ENCODE measurements at regions not wholly inside any gene's neighbourhood (a gene's known extent, or its start where the extent isn't known, plus 50 kb on each side); places are given as distances from the start of the nearest gene placed in this dataset.

GRCh38 chr10:117480097-117480496 lies 62.4 kb upstream of the EMX2 start (continued):
- TF ChIP-seq ZNF407 (CRISPR knock-in tag; IDR thresholded peaks at IDR 0.05; ENCODE audit: not compliant biosample characterization), result no peak

GRCh38 chr10:117477961-117478670 lies 64.4 kb upstream of the EMX2 start:
- DNase-seq (ENCODE audit: low spot score), result no peak
- POLR2A ChIA-PET, result no interaction called here
- CTCF ChIA-PET (ENCODE audit: low intra/inter-chr PET ratio, low total read pairs), result interaction anchor here (0.8 kb wide), 1 partner anchor 262 kb away, joined by 3 read pairs; no protein-coding TSS in a partner anchor
- peak; percentile 82 for ATAC-seq
- Histone ChIP-seq H3K27ac (ENCODE audit: extremely low read length, insufficient read depth, low read length) (no peak overlapping the region), H3K36me3 (replicated peaks in 1 of 2; ENCODE audit: control insufficient read depth in 1 of 2, insufficient read depth in 2 of 2, low read length in 2 of 2) (no peaks in the 10 kb centered on the region), H3K79me2 (ENCODE audit: insufficient read depth, low read length) (no peaks in the 10 kb centered on the region), H2AFZ (ENCODE audit: low read length) (no peak overlapping the region), H3K4me2 (ENCODE audit: low read depth, low read length) (no peak overlapping the region), H3K4me3 (replicated peaks in 1 of 3; ENCODE audit: insufficient read depth in 1 of 3, low read depth in 2 of 3, low read length in 3 of 3) (no peak overlapping the region), H3K27me3 (ENCODE audit: control insufficient read depth in 1 of 2, insufficient read depth in 2 of 2, low read length in 2 of 2) (no peaks in the 10 kb centered on the region), H4K20me1 (ENCODE audit: insufficient read depth, low read length) (no peaks in the 10 kb centered on the region), H3K9me3 (ENCODE audit: low read length) (no peaks in the 10 kb centered on the region), H3K9ac (ENCODE audit: insufficient read depth, low read depth, low read length) (no peak overlapping the region), H3K4me1 (ENCODE audit: insufficient read depth, low read length) (peaks cover 5% of the 10 kb centered on the region; the same call in 1 of the 2 replicates)
- no TSS peak for BruUV-seq (replicated peaks)
- intact Hi-C loops (cut with micrococcal nuclease; ENCODE audit: unreplicated experiment), result no loop called here
- in situ Hi-C loops (cut with HindIII; ENCODE audit: extremely low pct_ligation_motif_present, low pct_unique_long_range_greater_than_20kb), result loop anchor here (25.0 kb wide), 1 partner anchor 959 kb away; no protein-coding TSS in a partner anchor
- WGBS (ENCODE audit: low lambda C conversion rate), result 38% methylated on average over 5 of the region's 5 CpGs
- no peak for FAIRE-seq
- TF ChIP-seq STAG1 (CRISPR knock-in tag; IDR thresholded peaks at IDR 0.05) (peak; percentile 47), NBN (conservative IDR thresholded peaks at IDR 0.05) (no peak), SUZ12 (IDR thresholded peaks at IDR 0.05; ENCODE audit: low read depth, low read length) (no peak), ZNF883 (CRISPR knock-in tag; IDR thresholded peaks at IDR 0.05; ENCODE audit: not compliant biosample characterization) (no peak), RORA (CRISPR knock-in tag; IDR thresholded peaks at IDR 0.05) (no peak), USF2 (IDR thresholded peaks at IDR 0.05; ENCODE audit: low read depth, low read length) (no peak), USF2 (CRISPR knock-in tag; IDR thresholded peaks at IDR 0.05; ENCODE audit: borderline replicate concordance) (no peak), GATAD2A (CRISPR knock-in tag; IDR thresholded peaks at IDR 0.05) (no peak), ZNF629 (CRISPR knock-in tag; conservative IDR thresholded peaks at IDR 0.05) (peak; percentile 58; the same call in 1 of the 2 replicates), ZNF598 (CRISPR knock-in tag; IDR thresholded peaks at IDR 0.05; ENCODE audit: borderline replicate concordance) (no peak), ZNF607 (CRISPR knock-in tag; IDR thresholded peaks at IDR 0.05; ENCODE audit: borderline replicate concordance) (no peak), ZNF816 (CRISPR knock-in tag; IDR thresholded peaks at IDR 0.05; ENCODE audit: borderline replicate concordance) (no peak), SOX5 (CRISPR knock-in tag; IDR thresholded peaks at IDR 0.05; ENCODE audit: borderline replicate concordance) (no peak)

Measured in HepG2 (cell line).